EL (cell line): ENCODE measurements at regions not wholly inside any gene's neighbourhood (a gene's known extent, or its start where the extent isn't known, plus 50 kb on each side); places are given as distances from the start of the nearest gene placed in this dataset.
"Not testable (repeated sequence)": the region's sequence is repeated elsewhere in the genome, so short reads cannot be mapped to it uniquely, and the experiment has no call there.

ENCODE experiments used
- DNase-seq: peaks from one replicate; pipeline ENCODE4 v3.0.0-alpha.2; 2016

GRCh38 chr20:11675920-11676629 is 241.6 kb upstream of the BTBD3 start:
- DNase-seq: no peak

- DNase-seq: peak; percentile 52
These were observed 240.9 kb upstream of the BTBD3 start for GRCh38 chr20:11676630-11677287.

- DNase-seq: no peak
These were observed 240.3 kb upstream of the BTBD3 start for GRCh38 chr20:11677428-11677827.

GRCh38 chr20:11677836-11678235 is 239.9 kb upstream of the BTBD3 start:
- no peak for DNase-seq

GRCh38 chr20:11682285-11682684 is 235.4 kb upstream of the BTBD3 start:
- no peak for DNase-seq

GRCh38 chr20:11686195-11686594 is 231.5 kb upstream of the BTBD3 start:
- no peak for DNase-seq

- DNase-seq: peak; percentile 13
These were observed 230.7 kb upstream of the BTBD3 start for GRCh38 chr20:11686820-11687543.

GRCh38 chr20:11687546-11688292 is 230.0 kb upstream of the BTBD3 start:
- DNase-seq: no peak

- DNase-seq: no peak
These were observed 228.4 kb upstream of the BTBD3 start for GRCh38 chr20:11689262-11689661.

GRCh38 chr20:11691766-11692165 is 225.9 kb upstream of the BTBD3 start:
- no peak for DNase-seq

- DNase-seq: no peak
These were observed 225.1 kb upstream of the BTBD3 start for GRCh38 chr20:11692567-11692966.

- no peak for DNase-seq
These were observed 223.2 kb upstream of the BTBD3 start for GRCh38 chr20:11694467-11694866.

GRCh38 chr20:11697055-11697454 is 220.6 kb upstream of the BTBD3 start:
- DNase-seq: no peak

GRCh38 chr20:11697646-11698045 is 220.0 kb upstream of the BTBD3 start:
- DNase-seq: no peak

- DNase-seq: no peak
These were observed 219.6 kb upstream of the BTBD3 start for GRCh38 chr20:11698124-11698523.

GRCh38 chr20:11700831-11701230 is 216.9 kb upstream of the BTBD3 start:
- no peak for DNase-seq

- no peak for DNase-seq
These were observed 214.8 kb upstream of the BTBD3 start for GRCh38 chr20:11702721-11703518.

GRCh38 chr20:11705512-11705911 is 212.2 kb upstream of the BTBD3 start:
- DNase-seq: no peak

GRCh38 chr20:11708223-11708622 is 209.5 kb upstream of the BTBD3 start:
- not testable (repeated sequence) for DNase-seq

GRCh38 chr20:11711214-11711613 is 206.5 kb upstream of the BTBD3 start:
- DNase-seq: no peak

GRCh38 chr20:11712639-11713160 is 205.0 kb upstream of the BTBD3 start:
- no peak for DNase-seq

GRCh38 chr20:11714886-11715285 is 202.8 kb upstream of the BTBD3 start:
- DNase-seq: no peak
